Keratinocyte (primary cell): ENCODE measurements at regions not wholly inside any gene's neighbourhood (a gene's known extent, or its start where the extent isn't known, plus 50 kb on each side); places are given as distances from the start of the nearest gene placed in this dataset.

Experiments used
- EZH2 ChIP-seq: IDR thresholded peaks from one replicate; pipeline ENCODE4 v1.6.1; 2012; ENCODE audit warnings: inconsistent platforms, mild to moderate bottlenecking, low read length, moderate library complexity
- TF ChIP-seq, protein P1 (sequence below), 3 experiments: IDR thresholded peaks in 1 of 3; conservative IDR thresholded peaks in 1 of 3; optimal IDR thresholded peaks in 1 of 3; 2 replicates in 2 of 3; 3 replicates in 1 of 3; pipeline versions ENCODE3 to v1.5.1; 2011; ENCODE audit warnings: low read length in 3 of 3, mild to moderate bottlenecking in 3 of 3, moderate library complexity in 2 of 3, control low read depth in 1 of 3, inconsistent platforms in 1 of 3; ENCODE audit not compliant: insufficient read depth in 2 of 3; ENCODE audit errors: extremely low read depth in 1 of 3

DNA sequence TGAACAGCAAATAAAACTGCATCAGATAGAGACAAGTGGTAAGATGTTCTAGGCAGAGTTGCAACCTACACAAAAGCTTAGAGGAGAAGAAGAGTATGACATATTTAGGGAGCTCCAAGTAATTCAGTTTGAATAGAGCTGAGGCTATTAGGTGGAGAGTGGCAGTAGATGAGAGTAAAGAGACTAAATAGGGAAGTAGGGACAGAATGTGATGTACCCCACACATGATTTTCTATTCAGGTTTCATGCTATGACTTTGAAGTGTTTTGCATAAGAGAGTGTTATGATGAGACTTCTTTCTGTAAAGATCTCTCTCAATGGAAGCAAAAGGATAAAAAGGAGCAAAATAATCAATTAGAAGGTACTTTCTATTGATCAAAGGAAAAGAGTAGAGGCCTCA, 206.8 kb upstream of the ERBB4 start:
- TF ChIP-seq, protein P1, sequence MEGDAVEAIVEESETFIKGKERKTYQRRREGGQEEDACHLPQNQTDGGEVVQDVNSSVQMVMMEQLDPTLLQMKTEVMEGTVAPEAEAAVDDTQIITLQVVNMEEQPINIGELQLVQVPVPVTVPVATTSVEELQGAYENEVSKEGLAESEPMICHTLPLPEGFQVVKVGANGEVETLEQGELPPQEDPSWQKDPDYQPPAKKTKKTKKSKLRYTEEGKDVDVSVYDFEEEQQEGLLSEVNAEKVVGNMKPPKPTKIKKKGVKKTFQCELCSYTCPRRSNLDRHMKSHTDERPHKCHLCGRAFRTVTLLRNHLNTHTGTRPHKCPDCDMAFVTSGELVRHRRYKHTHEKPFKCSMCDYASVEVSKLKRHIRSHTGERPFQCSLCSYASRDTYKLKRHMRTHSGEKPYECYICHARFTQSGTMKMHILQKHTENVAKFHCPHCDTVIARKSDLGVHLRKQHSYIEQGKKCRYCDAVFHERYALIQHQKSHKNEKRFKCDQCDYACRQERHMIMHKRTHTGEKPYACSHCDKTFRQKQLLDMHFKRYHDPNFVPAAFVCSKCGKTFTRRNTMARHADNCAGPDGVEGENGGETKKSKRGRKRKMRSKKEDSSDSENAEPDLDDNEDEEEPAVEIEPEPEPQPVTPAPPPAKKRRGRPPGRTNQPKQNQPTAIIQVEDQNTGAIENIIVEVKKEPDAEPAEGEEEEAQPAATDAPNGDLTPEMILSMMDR (optimal IDR thresholded peaks at IDR 0.05 in 1 of 3, IDR thresholded peaks at IDR 0.05 in 1 of 3, conservative IDR thresholded peaks at IDR 0.05 in 1 of 3; ENCODE audit: extremely low read depth in 1 of 3, insufficient read depth in 2 of 3, low read length in 3 of 3) = no peak
- no peak for TF ChIP-seq EZH2
